ENCODE measurements at regions not wholly inside any gene's neighbourhood (a gene's known extent, or its start where the extent isn't known, plus 50 kb on each side); places are given as distances from the start of the nearest gene placed in this dataset.

DNA sequence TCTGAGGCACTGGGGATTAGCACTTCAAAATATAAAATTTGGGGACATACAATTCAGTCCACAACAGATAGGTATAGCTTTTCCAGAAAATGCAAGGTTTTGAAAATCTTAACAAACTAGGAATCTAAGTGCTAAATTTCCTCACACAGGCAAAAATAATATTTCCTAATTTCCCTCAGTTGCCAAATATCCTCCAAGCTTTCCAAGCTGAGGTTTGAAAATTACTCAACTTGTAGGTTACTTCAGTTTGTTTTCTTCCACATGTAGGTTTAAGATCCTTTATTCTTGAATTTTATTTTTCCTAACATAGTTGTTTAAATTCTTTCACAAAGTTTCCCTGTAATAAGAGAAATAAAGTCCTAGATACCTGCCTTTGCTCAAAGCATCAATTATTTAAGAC, 192.9 kb upstream of the NRXN1 start:
- no peaks in the 10 kb centered on the region for H3K4me1 ChIP-seq
- no peak overlapping the region for H3K4me3 ChIP-seq
- no peaks in the 10 kb centered on the region for H3K36me3 ChIP-seq
- no peaks in the 10 kb centered on the region for H3K9me3 ChIP-seq
- no peak for DNase-seq (ENCODE audit: low spot score in 2 of 2)
- H3K27me3 ChIP-seq = no peaks in the 10 kb centered on the region
- no peak for TF ChIP-seq POLR2A (IDR thresholded peaks at IDR 0.05)
- TF ChIP-seq EP300 (IDR thresholded peaks at IDR 0.05) = no peak
- no peak for TF ChIP-seq POLR2AphosphoS5 (IDR thresholded peaks at IDR 0.05)
- TF ChIP-seq CTCF (IDR thresholded peaks at IDR 0.05) = no peak
- H3K27ac ChIP-seq = no peak overlapping the region

DNA sequence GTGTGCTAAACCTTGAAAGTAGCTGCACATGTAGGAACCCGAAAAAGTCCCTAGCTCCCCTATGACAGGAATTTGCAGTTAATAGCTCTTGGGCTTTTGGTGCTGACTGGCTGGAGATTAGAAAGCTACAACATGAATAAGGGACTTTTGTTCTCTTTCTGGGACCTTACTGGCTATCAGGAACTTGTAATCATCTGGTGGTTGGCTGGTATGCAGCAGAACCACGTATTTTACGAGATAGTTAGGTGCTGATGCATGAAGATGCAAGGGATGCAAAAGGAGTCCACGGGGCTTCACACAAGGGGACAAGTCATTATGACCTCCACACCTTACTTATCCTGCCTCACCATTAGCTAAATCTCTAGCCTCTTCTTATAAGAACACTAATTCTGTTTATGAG, 190.2 kb upstream of the NRXN1 start:
- Histone ChIP-seq H3K36me3 (no peaks in the 10 kb centered on the region), H3K27ac (no peak overlapping the region), H3K9me3 (no peaks in the 10 kb centered on the region), H3K27me3 (no peaks in the 10 kb centered on the region), H3K4me3 (no peak overlapping the region), H3K4me1 (no peaks in the 10 kb centered on the region)
- 80% methylated on average over 4 of the region's 4 CpGs for WGBS
- DNase-seq (ENCODE audit: low spot score in 2 of 2) = no peak
- no peak for TF ChIP-seq POLR2A (IDR thresholded peaks at IDR 0.05)
- TF ChIP-seq EP300 (IDR thresholded peaks at IDR 0.05) = no peak

DNA sequence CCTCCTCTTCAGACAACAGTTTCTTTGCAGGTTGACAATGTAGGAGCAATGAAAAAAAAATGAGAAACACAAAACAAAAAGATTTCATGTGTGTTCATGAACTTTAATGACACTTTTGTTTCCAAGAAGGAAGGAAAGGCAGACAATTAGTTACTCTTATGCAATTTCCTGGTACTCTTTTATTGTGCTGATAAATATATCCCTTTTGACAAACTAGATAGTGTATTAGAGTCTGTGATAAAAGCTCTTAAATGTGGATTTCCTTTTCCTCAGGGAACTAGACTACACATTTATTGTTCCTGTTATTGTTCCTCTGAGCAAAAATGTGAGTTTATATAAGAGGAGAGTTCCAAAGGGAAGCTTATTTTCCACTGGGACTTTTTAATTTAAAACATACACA, 188.7 kb upstream of the NRXN1 start:
- H3K36me3 ChIP-seq = no peaks in the 10 kb centered on the region
- no peak overlapping the region for H3K27ac ChIP-seq
- no peak for DNase-seq (ENCODE audit: low spot score in 2 of 2)
- H3K9me3 ChIP-seq = no peaks in the 10 kb centered on the region
- TF ChIP-seq POLR2AphosphoS5 (IDR thresholded peaks at IDR 0.05) = no peak
- no peak for TF ChIP-seq CTCF (IDR thresholded peaks at IDR 0.05)
- no peak for TF ChIP-seq EP300 (IDR thresholded peaks at IDR 0.05)
- TF ChIP-seq POLR2A (IDR thresholded peaks at IDR 0.05) = no peak
- no peak overlapping the region for H3K4me3 ChIP-seq
- H3K4me1 ChIP-seq = no peaks in the 10 kb centered on the region
- H3K27me3 ChIP-seq = no peaks in the 10 kb centered on the region

DNA sequence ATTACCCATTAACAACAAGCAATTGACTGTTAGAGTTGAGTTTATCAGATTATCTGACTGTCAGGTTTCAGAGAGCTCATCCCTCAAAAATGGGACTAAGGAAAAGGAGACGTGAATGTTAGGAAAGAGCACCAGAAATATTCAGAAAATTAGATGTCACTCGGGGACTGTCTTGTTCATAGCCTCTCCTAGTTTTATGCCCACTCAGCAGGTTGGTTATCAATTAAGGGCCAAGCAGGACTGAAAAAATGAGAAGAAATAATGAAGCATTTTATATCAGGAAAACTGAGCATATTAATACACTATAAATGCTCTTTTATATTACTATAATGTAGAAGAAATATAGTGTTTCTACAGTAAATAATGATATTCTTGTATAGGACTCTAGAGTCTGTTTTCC, 188.1 kb upstream of the NRXN1 start:
- TF ChIP-seq POLR2A (IDR thresholded peaks at IDR 0.05) (no peak), POLR2AphosphoS5 (IDR thresholded peaks at IDR 0.05) (no peak), CTCF (IDR thresholded peaks at IDR 0.05) (no peak), EP300 (IDR thresholded peaks at IDR 0.05) (no peak)
- DNase-seq (ENCODE audit: low spot score in 2 of 2) = no peak
- no peaks in the 10 kb centered on the region for H3K36me3 ChIP-seq
- H3K27me3 ChIP-seq = no peaks in the 10 kb centered on the region
- 74% methylated on average over 2 of the region's 2 CpGs for WGBS
- no peak overlapping the region for H3K4me3 ChIP-seq
- no peaks in the 10 kb centered on the region for H3K4me1 ChIP-seq
- no peak overlapping the region for H3K27ac ChIP-seq
- no peaks in the 10 kb centered on the region for H3K9me3 ChIP-seq

- Histone ChIP-seq H3K9me3 (no peaks in the 10 kb centered on the region), H3K36me3 (no peaks in the 10 kb centered on the region), H3K27ac (no peak overlapping the region), H3K4me3 (no peak overlapping the region), H3K4me1 (no peaks in the 10 kb centered on the region), H3K27me3 (no peaks in the 10 kb centered on the region)
- WGBS = 35% methylated on average over 4 of the region's 4 CpGs
- TF ChIP-seq EP300 (IDR thresholded peaks at IDR 0.05) (no peak), CTCF (IDR thresholded peaks at IDR 0.05) (no peak), POLR2AphosphoS5 (IDR thresholded peaks at IDR 0.05) (no peak), POLR2A (IDR thresholded peaks at IDR 0.05) (no peak)
- no peak for DNase-seq (ENCODE audit: low spot score in 2 of 2)
These were observed 187.5 kb upstream of the NRXN1 start for GRCh38 chr2:51219468-51219867.

GRCh38 chr2:51218047-51218446, 186.1 kb upstream of the NRXN1 start:
- H3K27ac ChIP-seq = no peak overlapping the region

More at GRCh38 chr2:51218047-51218446, 186.1 kb upstream of the NRXN1 start:
- no peak for DNase-seq (ENCODE audit: low spot score in 2 of 2)
- Histone ChIP-seq H3K27me3 (no peaks in the 10 kb centered on the region), H3K4me3 (no peak overlapping the region), H3K9me3 (no peaks in the 10 kb centered on the region), H3K36me3 (no peaks in the 10 kb centered on the region), H3K4me1 (no peaks in the 10 kb centered on the region)
- TF ChIP-seq POLR2AphosphoS5 (IDR thresholded peaks at IDR 0.05) (no peak), POLR2A (IDR thresholded peaks at IDR 0.05) (no peak), CTCF (IDR thresholded peaks at IDR 0.05) (no peak), EP300 (IDR thresholded peaks at IDR 0.05) (no peak)
- 66% methylated on average over 1 of the region's 1 CpG for WGBS

Data from suprapubic skin (tissue), 4 donors.